A673 (cell line): ENCODE measurements at regions not wholly inside any gene's neighbourhood (a gene's known extent, or its start where the extent isn't known, plus 50 kb on each side); places are given as distances from the start of the nearest gene placed in this dataset.

Experiments used
- EZH2 ChIP-seq: fragments of 200-600 bp; sonication (generic); IDR thresholded peaks from 2 replicates; pipeline ENCODE4 v1.6.1; 2017; ENCODE audit warnings: borderline replicate concordance, low read depth, mild to moderate bottlenecking, mixed read lengths, antibody characterized with exemption, low read length; ENCODE audit not compliant: poor library complexity, severe bottlenecking
- TF ChIP-seq, protein P1 (sequence below): fragments of 300-800, 200-600 bp; sonication (generic); conservative IDR thresholded peaks from 2 replicates; pipeline ENCODE4 v1.5.1; 2017; ENCODE audit warnings: low read depth, mild to moderate bottlenecking, antibody characterized with exemption, low read length, moderate library complexity, mixed read lengths

DNA sequence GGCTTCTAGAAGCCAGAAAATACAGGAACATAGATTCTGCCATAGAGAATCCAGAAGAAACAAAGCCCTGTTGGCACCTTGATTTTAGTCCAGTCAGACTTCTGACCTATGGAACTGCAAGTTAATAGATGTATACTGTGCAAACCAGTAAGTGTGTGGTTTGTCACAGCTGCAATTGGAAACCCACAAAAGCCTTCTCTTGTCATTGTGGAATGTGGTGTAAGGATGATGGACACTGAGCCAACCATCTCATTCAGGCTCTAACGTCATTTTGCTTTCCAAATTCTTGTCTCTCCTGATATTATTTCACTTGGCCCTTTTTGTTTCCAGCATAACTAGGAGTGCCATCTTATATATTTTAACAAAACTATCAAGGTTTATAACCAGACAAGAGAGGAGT, 369.5 kb upstream of the SMIM21 start:
- TF ChIP-seq, protein P1, sequence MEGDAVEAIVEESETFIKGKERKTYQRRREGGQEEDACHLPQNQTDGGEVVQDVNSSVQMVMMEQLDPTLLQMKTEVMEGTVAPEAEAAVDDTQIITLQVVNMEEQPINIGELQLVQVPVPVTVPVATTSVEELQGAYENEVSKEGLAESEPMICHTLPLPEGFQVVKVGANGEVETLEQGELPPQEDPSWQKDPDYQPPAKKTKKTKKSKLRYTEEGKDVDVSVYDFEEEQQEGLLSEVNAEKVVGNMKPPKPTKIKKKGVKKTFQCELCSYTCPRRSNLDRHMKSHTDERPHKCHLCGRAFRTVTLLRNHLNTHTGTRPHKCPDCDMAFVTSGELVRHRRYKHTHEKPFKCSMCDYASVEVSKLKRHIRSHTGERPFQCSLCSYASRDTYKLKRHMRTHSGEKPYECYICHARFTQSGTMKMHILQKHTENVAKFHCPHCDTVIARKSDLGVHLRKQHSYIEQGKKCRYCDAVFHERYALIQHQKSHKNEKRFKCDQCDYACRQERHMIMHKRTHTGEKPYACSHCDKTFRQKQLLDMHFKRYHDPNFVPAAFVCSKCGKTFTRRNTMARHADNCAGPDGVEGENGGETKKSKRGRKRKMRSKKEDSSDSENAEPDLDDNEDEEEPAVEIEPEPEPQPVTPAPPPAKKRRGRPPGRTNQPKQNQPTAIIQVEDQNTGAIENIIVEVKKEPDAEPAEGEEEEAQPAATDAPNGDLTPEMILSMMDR = no peak
- TF ChIP-seq EZH2 = no peak
